Middle frontal gyrus (tissue), 1 donor: ENCODE measurements at regions not wholly inside any gene's neighbourhood (a gene's known extent, or its start where the extent isn't known, plus 50 kb on each side); places are given as distances from the start of the nearest gene placed in this dataset.
"Not testable (repeated sequence)": the region's sequence is repeated elsewhere in the genome, so short reads cannot be mapped to it uniquely, and the experiment has no call there.

Experiments used
- DNase-seq: peaks from one replicate; pipeline ENCODE4 v3.0.0-alpha.2; 2015; ENCODE audit warnings: low spot score; ENCODE audit errors: extremely low spot score

GRCh38 chr5:99070362-99070761 is 141.6 kb upstream of the CHD1 start:
- no peak for DNase-seq

DNA sequence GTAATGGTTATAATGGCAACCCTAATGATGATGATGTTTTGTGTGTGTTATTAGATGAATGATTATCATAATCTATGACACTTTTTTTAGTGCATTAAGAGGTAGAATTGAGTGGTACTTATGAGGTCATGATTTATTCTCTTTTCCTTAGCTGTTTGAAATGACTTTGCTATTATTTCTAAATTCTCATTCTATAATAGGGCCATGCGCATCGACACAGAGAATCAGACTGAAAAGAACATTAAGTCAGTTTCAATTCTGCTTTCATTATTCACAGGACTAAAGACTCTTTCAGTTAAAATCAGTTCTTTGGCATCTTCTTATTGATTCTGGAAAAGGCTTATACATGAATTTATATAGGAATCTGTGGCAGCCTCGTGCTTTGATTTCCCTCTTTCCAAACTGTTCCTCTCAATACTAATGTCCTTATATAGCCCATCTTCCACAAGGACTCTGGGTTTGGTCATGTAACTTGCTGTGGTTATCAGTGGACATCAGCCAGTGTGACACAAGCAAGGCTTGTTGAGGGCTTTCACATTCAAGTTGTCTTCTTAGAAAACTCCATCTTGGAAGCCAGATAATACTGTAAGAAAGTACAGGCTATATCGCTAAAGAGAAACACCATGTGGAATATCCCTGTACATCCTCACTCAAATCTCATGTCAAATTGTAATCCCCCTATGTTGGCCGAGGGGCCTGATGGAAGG is 140.3 kb upstream of the CHD1 start:
- no peak for DNase-seq

DNA sequence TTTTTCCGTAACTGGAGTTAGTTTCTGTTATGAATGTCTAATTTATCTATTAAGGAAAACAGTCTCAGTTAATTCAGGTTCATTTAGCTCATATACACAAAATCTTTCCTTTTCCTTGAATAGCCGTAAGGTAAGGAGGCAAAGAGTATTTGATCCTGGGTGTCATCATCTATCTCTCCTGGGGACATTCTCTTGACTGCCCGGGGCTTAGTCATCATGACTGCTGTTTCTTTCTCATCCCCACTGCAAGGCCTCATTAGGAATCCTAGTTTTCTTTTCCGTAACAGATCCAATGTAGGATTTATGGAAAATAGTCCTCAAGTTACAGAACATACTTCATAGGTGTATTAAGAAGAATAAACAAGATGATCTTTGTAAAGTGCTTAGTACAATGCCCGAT is 134.9 kb upstream of the CHD1 start:
- DNase-seq: no peak

DNA sequence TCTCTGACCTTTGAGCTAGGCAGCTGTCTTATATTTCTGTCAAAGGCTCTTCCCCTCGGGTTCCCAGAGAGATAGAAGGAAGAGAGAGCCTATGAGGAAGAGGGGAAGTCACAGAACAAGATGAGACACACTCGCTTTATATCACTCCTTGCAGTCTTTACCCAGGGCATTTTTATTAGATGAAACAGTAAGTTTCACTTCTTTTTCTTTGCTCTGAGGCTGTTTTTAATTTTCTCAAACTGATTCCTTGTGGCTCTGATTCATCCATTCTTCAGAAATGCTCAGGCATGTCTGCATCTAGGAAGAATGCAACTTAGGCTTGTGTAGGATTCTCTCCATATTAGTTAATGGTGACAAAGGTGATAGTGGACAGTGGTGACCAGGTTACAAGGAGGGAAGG is 132.9 kb upstream of the CHD1 start:
- DNase-seq: no peak

DNA sequence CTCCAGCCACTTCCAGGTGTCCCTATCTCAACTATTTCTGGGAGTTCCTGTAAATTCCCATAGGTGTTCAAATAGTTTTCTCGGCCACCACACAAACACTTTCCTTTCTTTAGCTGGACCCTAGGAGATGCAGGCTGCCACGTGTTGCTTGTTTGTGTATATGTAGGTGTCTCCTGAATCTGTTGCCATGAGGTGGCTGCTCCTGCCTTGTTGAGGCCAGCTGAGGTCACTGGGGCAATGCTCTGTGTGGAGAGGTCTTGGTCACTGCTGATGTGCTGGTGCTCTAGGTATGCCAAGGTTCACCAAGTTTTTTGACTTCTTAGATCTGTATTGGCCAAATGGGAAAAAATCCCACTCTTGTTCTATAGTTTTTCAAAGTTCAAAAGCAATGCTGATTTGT is 132.5 kb upstream of the CHD1 start:
- DNase-seq: no peak

DNA sequence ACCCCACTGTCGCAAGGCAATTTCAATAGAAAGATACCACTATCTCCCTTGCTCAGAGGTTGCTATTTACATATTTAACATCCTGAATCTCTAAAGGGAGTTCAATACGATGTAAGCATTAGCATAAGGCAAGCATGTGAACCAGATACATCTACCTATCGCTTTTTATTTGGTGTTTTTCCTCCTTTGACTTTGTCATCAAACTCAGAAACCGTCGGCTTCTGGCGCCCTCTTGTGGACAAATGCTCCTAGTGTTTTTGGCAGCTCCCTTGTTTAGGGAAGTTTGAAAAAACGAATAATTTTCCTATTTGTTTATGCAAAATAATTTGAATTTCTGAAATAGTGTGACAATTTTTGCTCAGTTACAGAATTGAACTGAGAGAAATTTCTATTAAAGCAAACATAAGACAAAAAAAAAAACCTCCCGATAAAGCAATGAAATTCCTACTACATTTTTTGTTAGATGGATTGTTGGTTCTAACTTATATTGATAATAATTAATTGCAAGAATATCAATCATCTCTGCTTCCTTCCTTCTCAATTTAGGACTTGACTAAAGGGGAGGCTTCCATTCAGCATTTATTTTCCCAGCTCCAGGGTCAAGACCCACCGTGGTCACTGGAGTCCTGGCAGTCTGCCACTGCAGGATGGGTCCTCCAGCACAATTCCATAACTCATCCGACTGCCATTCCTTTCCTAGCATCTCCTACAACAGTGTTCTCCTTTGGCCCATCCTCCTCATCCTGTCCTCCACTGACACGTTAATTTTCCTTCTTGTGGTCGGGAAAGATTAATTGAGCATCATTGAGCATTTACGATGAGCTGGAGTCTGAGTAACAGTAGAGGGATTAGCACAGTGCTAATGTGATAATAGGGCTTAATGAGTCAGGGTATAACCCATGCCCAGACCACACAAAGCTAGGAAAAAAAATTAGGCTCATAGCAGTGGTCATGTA is 131.8 kb upstream of the CHD1 start:
- DNase-seq: peak; percentile 42

- DNase-seq: no peak
Measured at GRCh38 chr5:99059685-99060084, 130.9 kb upstream of the CHD1 start.

GRCh38 chr5:99058466-99058865 is 129.7 kb upstream of the CHD1 start:
- no peak for DNase-seq

GRCh38 chr5:99054972-99055371 is 126.2 kb upstream of the CHD1 start:
- no peak for DNase-seq

GRCh38 chr5:99045871-99046270 is 117.1 kb upstream of the CHD1 start:
- no peak for DNase-seq

DNA sequence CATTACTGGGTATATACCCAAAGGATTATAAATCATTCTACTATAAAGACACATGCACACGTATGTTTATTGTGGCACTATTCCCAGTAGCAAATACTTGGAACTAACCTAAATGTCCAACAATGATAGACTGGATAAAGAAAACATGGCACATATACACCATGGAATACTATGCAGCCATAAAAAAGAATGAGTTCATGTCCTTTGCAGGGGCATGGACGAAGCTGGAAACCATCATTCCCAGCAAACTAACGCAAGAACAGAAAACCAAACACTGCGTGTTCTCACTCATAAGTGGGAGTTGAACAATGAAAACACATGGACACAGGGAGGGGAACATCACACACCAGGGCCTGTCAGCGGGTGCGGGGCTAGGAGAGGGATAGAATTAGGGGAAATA is 114.5 kb upstream of the CHD1 start:
- not testable (repeated sequence) for DNase-seq

GRCh38 chr5:99037668-99038067 is 108.9 kb upstream of the CHD1 start:
- no peak for DNase-seq

DNA sequence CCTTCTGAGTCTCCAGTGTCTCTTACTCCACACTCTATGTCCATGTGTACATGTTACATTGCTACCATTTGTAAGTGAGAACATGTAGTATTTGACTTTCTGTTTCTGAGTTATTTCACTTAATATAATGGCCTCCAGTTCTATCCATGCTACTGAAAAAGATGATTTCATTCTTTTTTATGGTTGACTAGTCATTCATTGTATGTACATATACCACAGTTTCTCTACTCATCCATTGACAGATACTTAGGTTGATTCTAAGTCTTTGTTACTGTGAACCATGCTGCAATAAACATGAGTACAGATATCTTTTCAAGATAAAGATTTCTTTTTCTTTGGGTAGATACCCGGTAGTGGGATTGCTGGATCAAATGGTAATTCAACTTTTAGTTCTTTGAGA is 107.1 kb upstream of the CHD1 start:
- no peak for DNase-seq

GRCh38 chr5:99034336-99034735 is 105.5 kb upstream of the CHD1 start:
- DNase-seq: peak; percentile 28

- no peak for DNase-seq
Measured at GRCh38 chr5:99033014-99033900, 104.5 kb upstream of the CHD1 start.

DNA sequence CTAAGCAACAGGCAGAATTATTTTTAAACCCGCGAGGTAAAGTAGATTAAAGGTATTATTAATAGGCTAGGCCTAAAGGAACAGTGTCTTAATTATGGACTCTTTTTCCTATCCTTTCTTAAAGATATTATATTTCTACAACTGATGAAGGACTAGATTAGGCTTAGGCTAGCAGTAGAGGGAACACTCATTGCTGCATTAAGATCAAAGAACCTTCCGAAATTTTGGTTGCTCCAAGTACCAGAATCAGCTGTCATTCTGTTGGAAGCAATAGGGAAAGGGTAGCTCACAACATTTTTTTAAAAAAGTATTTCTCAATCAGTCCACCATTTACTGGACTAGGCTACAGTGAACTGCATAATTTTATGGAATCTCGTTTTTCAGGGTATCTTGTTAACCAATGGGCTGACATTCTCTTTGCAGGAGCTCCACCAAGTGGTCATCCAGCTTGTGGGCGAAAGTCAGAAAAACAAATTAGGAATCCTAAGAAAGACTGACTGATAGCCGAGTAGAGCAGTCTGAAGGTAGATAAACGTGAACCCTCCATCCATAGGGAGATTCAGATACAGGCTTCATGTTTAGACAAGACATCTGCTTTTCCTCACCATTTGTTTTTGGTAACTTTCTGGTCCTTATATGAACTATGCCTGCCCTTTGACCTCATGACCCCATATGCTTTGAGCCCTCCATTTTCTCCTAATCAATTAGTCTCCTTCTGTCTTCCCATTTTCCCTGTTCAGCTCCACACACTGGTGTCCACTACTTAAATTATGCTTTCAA is 103.6 kb upstream of the CHD1 start:
- peak; percentile 58 for DNase-seq

- DNase-seq: no peak
Measured at GRCh38 chr5:99030906-99031440, 102.2 kb upstream of the CHD1 start.

DNA sequence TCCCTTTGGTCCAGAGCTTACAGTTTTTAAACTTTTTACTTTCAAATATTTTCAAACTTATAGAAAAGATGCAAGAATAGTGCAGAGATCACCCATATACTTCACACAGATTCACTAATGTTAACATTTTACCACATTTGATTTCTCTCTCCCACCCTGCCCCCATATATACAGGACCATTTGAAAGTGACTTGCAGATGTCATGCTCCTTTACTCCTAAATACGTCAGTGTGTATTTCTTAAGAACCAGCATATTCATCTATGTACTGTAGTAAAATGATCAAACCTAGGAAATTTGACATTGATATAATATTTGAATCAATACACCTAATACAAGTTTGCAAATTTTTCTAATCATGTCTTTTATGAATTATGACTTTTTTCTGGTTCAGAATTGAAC is 100.4 kb upstream of the CHD1 start:
- DNase-seq: no peak

GRCh38 chr5:99028170-99028569 is 99.4 kb upstream of the CHD1 start:
- DNase-seq: not testable (repeated sequence)

DNA sequence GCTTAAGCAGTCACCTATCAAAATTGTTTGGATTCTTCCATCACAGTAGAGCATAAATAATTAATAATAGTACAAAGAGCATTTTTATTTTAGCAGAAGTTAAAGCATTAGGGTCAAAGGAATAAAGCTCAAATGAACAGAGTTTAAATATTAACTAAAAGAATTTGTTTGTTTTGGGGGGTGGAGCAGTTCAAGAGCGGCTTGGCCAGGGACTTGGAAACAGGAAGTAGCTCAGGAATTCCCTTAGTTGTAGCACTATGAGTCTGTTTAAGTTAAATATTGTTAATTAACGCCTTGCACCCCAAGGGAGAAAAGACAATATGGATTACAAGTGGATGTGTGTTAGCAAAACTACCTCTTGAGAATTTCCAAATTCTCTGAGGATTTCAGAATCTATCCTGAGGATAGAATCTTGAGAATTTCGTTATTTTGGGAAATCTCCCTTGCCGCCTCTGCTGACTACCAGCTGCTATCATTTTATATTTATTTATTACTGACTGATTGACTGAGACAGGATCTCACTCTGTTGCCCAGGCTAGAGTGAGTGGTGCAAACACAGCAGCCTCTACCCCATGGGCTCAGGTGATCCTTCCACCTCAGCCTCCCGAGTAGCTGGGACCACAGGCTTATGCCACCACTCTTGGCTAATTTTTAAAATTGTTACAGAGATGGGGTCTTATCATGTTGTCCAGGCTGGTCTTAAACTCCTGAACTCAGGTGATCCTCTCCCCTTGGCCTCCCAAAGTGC is 96.7 kb upstream of the CHD1 start:
- no peak for DNase-seq
